GM12878 (cell line): ENCODE measurements at regions not wholly inside any gene's neighbourhood (a gene's known extent, or its start where the extent isn't known, plus 50 kb on each side); places are given as distances from the start of the nearest gene placed in this dataset.

Source experiments
- ATAC-seq: fragments of 200-7000 bp; cut with Tn5 transposase; 3 replicates; pipeline ENCODE4 v1.9.1; 2020; ENCODE audit warnings: mild to moderate bottlenecking, moderate library complexity
- BruUV-seq: library from RNA; stranded (reverse); fragments of 400-500 nt; replicated peaks from 2 replicates; lab custom pipeline; 2021; lab: Mats Ljungman, UMichigan
- CTCF ChIA-PET: fragments of 300-600 bp; sonication (Branson Sonifier 250); formaldehyde crosslinking; extraction: SDS; loops from one replicate; lab custom pipeline; 2021; ENCODE audit warnings: inconsistent platforms; lab: Yijun Ruan, JAX
- POLR2A ChIA-PET: fragments of 350-600 bp; formaldehyde crosslinking; extraction: SDS; loops from one replicate; lab custom pipeline; 2021; ENCODE audit warnings: inconsistent platforms; lab: Charles Lee
- RAD21 ChIA-PET: fragments of 300-600 bp; sonication (Branson Sonifier 250); formaldehyde crosslinking; loops from one replicate; lab custom pipeline; 2023; ENCODE audit warnings: antibody characterized with exemption; ENCODE audit not compliant: unreplicated experiment; lab: Charles Lee
- SMC1A ChIA-PET: fragments of 300-600 bp; sonication (Branson Sonifier 250); formaldehyde crosslinking; loops from one replicate; lab custom pipeline; 2023; ENCODE audit not compliant: unreplicated experiment, uncharacterized antibody; lab: Charles Lee
- DNase-seq: peaks from one replicate; pipeline ENCODE4 v3.0.0-alpha.2; 2011; ENCODE audit warnings: low read depth, low spot score
- FAIRE-seq: peaks from 3 replicates; lab custom pipeline; 2011; peaks lifted over from hg19 to GRCh38; lab: Jason Lieb, UNC
- H2AFZ ChIP-seq: 2 replicates; pipeline ENCODE4 v1.6.0; 2011; ENCODE audit warnings: low read depth, low read length, control low read depth; ENCODE audit not compliant: control insufficient read depth
- H3K27ac ChIP-seq: 2 replicates; pipeline ENCODE4 v1.5.1; 2011; ENCODE audit warnings: control low read depth; ENCODE audit not compliant: control insufficient read depth, insufficient read depth
- H3K27me3 ChIP-seq, 2 experiments: replicated peaks in 1 of 2; 2 replicates each; pipeline versions ENCODE4 v1.6.0 to v1.6.1; 2011; ENCODE audit warnings: low read length in 1 of 2; ENCODE audit not compliant: control insufficient read depth in 2 of 2, insufficient read depth in 2 of 2
- H3K36me3 ChIP-seq, 2 experiments: 2 replicates each; pipeline ENCODE4 v1.5.1; 2011; ENCODE audit warnings: low read length in 1 of 2; ENCODE audit not compliant: control insufficient read depth in 2 of 2, insufficient read depth in 2 of 2
- H3K4me1 ChIP-seq: 2 replicates; pipeline ENCODE4 v1.6.1; 2011; ENCODE audit warnings: mild to moderate bottlenecking, low read length, moderate library complexity, mixed read lengths; ENCODE audit not compliant: control insufficient read depth, insufficient read depth
- H3K4me2 ChIP-seq: 2 replicates; pipeline ENCODE4 v1.6.0; 2011; ENCODE audit warnings: control low read depth; ENCODE audit not compliant: control insufficient read depth, insufficient read depth
- H3K4me3 ChIP-seq: fragments of 200-600 bp; sonication (generic); 2 replicates; pipeline ENCODE4 v1.5.1; 2016
- H3K79me2 ChIP-seq: 2 replicates; pipeline ENCODE4 v1.6.0; 2011; ENCODE audit warnings: low read length; ENCODE audit not compliant: control insufficient read depth, insufficient read depth
- H3K9ac ChIP-seq: 2 replicates; pipeline ENCODE4 v1.8.0; 2011; ENCODE audit warnings: low read length, control low read depth, mixed read lengths; ENCODE audit not compliant: control insufficient read depth, insufficient read depth
- H3K9me3 ChIP-seq: replicated peaks from 3 replicates; pipeline ENCODE4 v1.5.1; 2011; ENCODE audit warnings: mild to moderate bottlenecking, low read length; ENCODE audit not compliant: control insufficient read depth, insufficient read depth
- H4K20me1 ChIP-seq: 2 replicates; pipeline ENCODE4 v1.6.0; 2011; ENCODE audit not compliant: control insufficient read depth, insufficient read depth
- BCL11A ChIP-seq: IDR thresholded peaks from 2 replicates; pipeline ENCODE4 v1.6.1; 2011; ENCODE audit warnings: low read depth, low read length
- CBX3 ChIP-seq: fragments of 200-600 bp; sonication (generic); IDR thresholded peaks from 2 replicates; pipeline ENCODE4 v1.6.1; 2016; ENCODE audit warnings: low read depth, borderline replicate concordance
- CHD2 ChIP-seq: IDR thresholded peaks from 2 replicates; pipeline ENCODE4 v1.6.1; 2011; ENCODE audit warnings: low read depth, low read length, improper control_type of control experiment, borderline replicate concordance
- CHD4 ChIP-seq: fragments of 200-600 bp; sonication (generic); IDR thresholded peaks from 2 replicates; pipeline ENCODE4 v1.6.1; 2016; ENCODE audit warnings: mild to moderate bottlenecking
- ELK1 ChIP-seq: IDR thresholded peaks from 2 replicates; pipeline ENCODE4 v1.6.1; 2012; ENCODE audit warnings: low read depth, low read length, improper control_type of control experiment
- FOXM1 ChIP-seq: IDR thresholded peaks from 2 replicates; pipeline ENCODE4 v1.6.1; 2012; ENCODE audit warnings: low read depth, mild to moderate bottlenecking, inconsistent platforms, low read length, moderate library complexity
- GABPA ChIP-seq: IDR thresholded peaks from 2 replicates; pipeline ENCODE4 v1.6.1; 2014; ENCODE audit warnings: antibody characterized with exemption, low read depth, mild to moderate bottlenecking, inconsistent platforms
- KAT2A ChIP-seq: conservative IDR thresholded peaks from 2 replicates; pipeline ENCODE4 v1.6.1; 2011; ENCODE audit warnings: low read depth, low read length; ENCODE audit not compliant: control insufficient read depth
- KLF5 ChIP-seq: fragments of 450-650 bp; IDR thresholded peaks from 2 replicates; pipeline ENCODE4 v1.6.1; 2014; ENCODE audit warnings: mild to moderate bottlenecking; ENCODE audit not compliant: partially characterized antibody
- LARP7 ChIP-seq: fragments of 450-650 bp; IDR thresholded peaks from 2 replicates; pipeline ENCODE4 v1.6.1; 2017; ENCODE audit warnings: mild to moderate bottlenecking
- POLR2AphosphoS5 ChIP-seq: IDR thresholded peaks from 2 replicates; pipeline ENCODE4 v1.6.1; 2011; ENCODE audit warnings: mild to moderate bottlenecking, low read length, inconsistent platforms
- RUNX3 ChIP-seq: IDR thresholded peaks from 2 replicates; pipeline ENCODE4 v1.6.1; 2012; ENCODE audit warnings: low read length, inconsistent platforms
- SIN3A ChIP-seq: IDR thresholded peaks from 2 replicates; pipeline ENCODE4 v1.6.1; 2012; ENCODE audit warnings: low read depth, low read length, improper control_type of control experiment
- SMAD5 ChIP-seq: IDR thresholded peaks from 2 replicates; pipeline ENCODE4 v1.6.1; 2016; ENCODE audit warnings: antibody characterized with exemption, low read depth
- SP1 ChIP-seq: IDR thresholded peaks from one replicate; pipeline ENCODE4 v1.6.1; 2011; ENCODE audit warnings: low read depth, low read length
- SREBF1 ChIP-seq: IDR thresholded peaks from 2 replicates; pipeline ENCODE4 v1.6.1; 2012; ENCODE audit warnings: mild to moderate bottlenecking, low read length
- TBL1XR1 ChIP-seq: IDR thresholded peaks from 2 replicates; pipeline ENCODE4 v1.6.1; 2012; ENCODE audit warnings: low read depth, low read length, improper control_type of control experiment
- ZBTB33 ChIP-seq: fragments of 450-650 bp; IDR thresholded peaks from 2 replicates; pipeline ENCODE4 v1.6.1; 2017; ENCODE audit warnings: mild to moderate bottlenecking
- ZBTB40 ChIP-seq: fragments of 450-650 bp; IDR thresholded peaks from 2 replicates; pipeline ENCODE4 v1.6.1; 2016; ENCODE audit warnings: mild to moderate bottlenecking, moderate library complexity, borderline replicate concordance
- WGBS: methylation state at CpG from one replicate; pipeline ENCODE4 v1.1.6; 2016; ENCODE audit warnings: low lambda C conversion rate; ENCODE audit not compliant: insufficient replicate concordance, insufficient coverage; ENCODE audit errors: missing lambda C conversion rate; 5-methylcytosine and 5-hydroxymethylcytosine counted together
- in situ Hi-C: fragments of 300-500 bp; cut with MboI; formaldehyde crosslinking; loops from 9 replicates; pipeline ENCODE4 v1.14.3; 2018; ENCODE audit warnings: mixed read lengths
- intact Hi-C: fragments of 100-400 bp; cut with micrococcal nuclease; formaldehyde crosslinking; loops from one replicate; pipeline ENCODE4 v1.14.2; 2022; ENCODE audit not compliant: unreplicated experiment

GRCh38 chr4:14894392-14895292 is 107.6 kb upstream of the CPEB2 start:
- ChIA-PET RAD21 (interaction anchor here (1.1 to 1.4 kb wide), 2 partner anchors 10 to 22 kb away, joined by 3 to 4 read pairs; no protein-coding TSS in a partner anchor), SMC1A (interaction anchor here (0.8 to 1.3 kb wide), 3 partner anchors 68 to 1239 kb away, joined by 3 read pairs; no protein-coding TSS in a partner anchor), POLR2A (no interaction called here), CTCF (interaction anchor here (2.9 kb wide), 1 partner anchor 14 kb away, joined by 9 read pairs; no protein-coding TSS in a partner anchor)
- H3K79me2 ChIP-seq, result no peaks in the 10 kb centered on the region
- intact Hi-C loops, result no loop called here
- in situ Hi-C loops, result no loop called here
- no TSS peak for BruUV-seq
- no peak overlapping the region for H3K4me2 ChIP-seq
- H3K4me1 ChIP-seq, result no peaks in the 10 kb centered on the region
- H3K4me3 ChIP-seq, result no peak overlapping the region
- no peak overlapping the region for H3K9ac ChIP-seq
- no peaks in the 10 kb centered on the region; the same call in 2 of the 3 replicates for H3K9me3 ChIP-seq
- no peak overlapping the region for H3K27ac ChIP-seq
- 38% methylated on average over 1 of the region's 1 CpG for WGBS
- no peaks in the 10 kb centered on the region for H3K27me3 ChIP-seq
- no peak for FAIRE-seq
- no peaks in the 10 kb centered on the region for H3K36me3 ChIP-seq
- no peaks in the 10 kb centered on the region for H4K20me1 ChIP-seq
- no peak for ATAC-seq
- DNase-seq, result no peak
- no peak overlapping the region for H2AFZ ChIP-seq
- TF ChIP-seq GABPA (no peak), ZBTB40 (no peak), CHD2 (no peak), SREBF1 (no peak), POLR2AphosphoS5 (no peak), CBX3 (no peak), FOXM1 (no peak), BCL11A (no peak), CHD4 (no peak), TBL1XR1 (no peak), SMAD5 (no peak), SP1 (no peak), ZBTB33 (no peak), KLF5 (no peak), KAT2A (no peak), SIN3A (no peak), ELK1 (no peak), RUNX3 (no peak), LARP7 (no peak)
